ENCODE measurements at regions not wholly inside any gene's neighbourhood (a gene's known extent, or its start where the extent isn't known, plus 50 kb on each side); places are given as distances from the start of the nearest gene placed in this dataset.
"Not testable (repeated sequence)": the region's sequence is repeated elsewhere in the genome, so short reads cannot be mapped to it uniquely, and the experiment has no call there.

DNA sequence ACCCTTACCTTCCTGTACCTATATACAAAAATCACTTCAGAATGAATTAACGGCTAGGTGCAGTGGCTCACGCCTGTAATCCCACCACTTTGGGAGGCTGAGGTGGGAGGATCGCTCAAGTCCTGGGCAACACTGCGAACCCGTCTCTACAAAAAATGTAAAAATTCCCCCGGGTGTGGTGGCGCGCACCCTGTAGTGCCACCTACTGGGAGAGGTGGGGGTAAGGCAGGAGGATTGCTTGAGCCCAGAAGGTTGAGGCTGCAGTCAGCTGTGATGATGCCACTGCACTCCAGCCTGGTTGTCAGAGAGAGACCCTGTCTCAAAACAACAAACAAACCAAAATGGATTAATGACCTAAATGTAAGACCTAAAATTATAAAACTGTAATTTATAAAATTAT, 307.6 kb downstream of the SPATA31A1 start:
- H4K20me1 ChIP-seq (ENCODE audit: insufficient read depth, low read length); H3K4me1 ChIP-seq (ENCODE audit: control insufficient read depth in 1 of 2, insufficient read depth in 2 of 2, low read length in 2 of 2); H3K27me3 Mint-ChIP-seq (ENCODE audit: low read depth in 3 of 3); H3K9me3 ChIP-seq (replicated peaks in 1 of 2; ENCODE audit: control insufficient read depth in 1 of 2, insufficient read depth in 1 of 2, low read length in 2 of 2); H3K9me3 Mint-ChIP-seq; H3K36me3 ChIP-seq (replicated peaks in 1 of 2; ENCODE audit: control insufficient read depth in 1 of 2, insufficient read depth in 2 of 2, low read length in 2 of 2); H3K4me1 Mint-ChIP-seq; H3K36me3 Mint-ChIP-seq; intact Hi-C loops (cut with micrococcal nuclease); H3K27ac Mint-ChIP-seq; H3K79me2 ChIP-seq (ENCODE audit: insufficient read depth, low read length); H2AFZ ChIP-seq (ENCODE audit: insufficient read depth, low read depth, low read length, poor library complexity, severe bottlenecking); H3K27me3 ChIP-seq (ENCODE audit: control insufficient read depth in 2 of 2, insufficient read depth in 2 of 2, low read length in 2 of 2); H3K4me3 Mint-ChIP-seq; H3K27ac ChIP-seq (ENCODE audit: low read depth in 1 of 2, low read length in 2 of 2); DNase-seq; H3K4me3 ChIP-seq (replicated peaks in 1 of 3; ENCODE audit: low read depth in 2 of 3, low read length in 3 of 3); H3K4me2 ChIP-seq (replicated peaks; ENCODE audit: extremely low read depth, low read length, poor library complexity, severe bottlenecking); H3K9ac ChIP-seq (ENCODE audit: insufficient read depth, low read length, poor library complexity, severe bottlenecking): not testable (repeated sequence)
- WGBS (ENCODE audit: insufficient coverage), result no CpG with 5 or more reads among the region's 8 CpGs

DNA sequence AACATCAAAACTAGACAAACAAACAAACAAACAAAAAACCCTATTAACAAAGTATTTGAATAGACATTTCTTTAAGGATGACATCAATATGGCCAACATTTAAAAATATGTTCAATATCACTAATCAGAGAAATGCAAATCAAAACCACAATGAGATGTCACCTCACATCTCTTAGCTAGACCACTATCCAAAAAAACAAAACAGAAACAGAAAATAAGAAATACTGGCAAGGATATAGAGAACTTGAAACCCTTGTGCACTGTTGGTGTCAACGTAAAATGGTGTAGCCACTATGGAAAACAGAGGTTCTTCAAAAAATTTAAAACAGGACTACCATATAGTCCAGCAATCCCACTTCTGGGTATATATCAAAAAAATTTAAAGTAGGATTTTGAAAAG, 308.2 kb downstream of the SPATA31A1 start:
- DNase-seq; H3K36me3 ChIP-seq (replicated peaks in 1 of 2; ENCODE audit: control insufficient read depth in 1 of 2, insufficient read depth in 2 of 2, low read length in 2 of 2); H3K27me3 ChIP-seq (ENCODE audit: control insufficient read depth in 2 of 2, insufficient read depth in 2 of 2, low read length in 2 of 2); H3K4me3 ChIP-seq (replicated peaks in 1 of 3; ENCODE audit: low read depth in 2 of 3, low read length in 3 of 3); H3K79me2 ChIP-seq (ENCODE audit: insufficient read depth, low read length); H3K9ac ChIP-seq (ENCODE audit: insufficient read depth, low read length, poor library complexity, severe bottlenecking); H3K27me3 Mint-ChIP-seq (ENCODE audit: low read depth in 3 of 3); H3K4me2 ChIP-seq (replicated peaks; ENCODE audit: extremely low read depth, low read length, poor library complexity, severe bottlenecking); H4K20me1 ChIP-seq (ENCODE audit: insufficient read depth, low read length); intact Hi-C loops (cut with micrococcal nuclease); H3K27ac Mint-ChIP-seq; H3K9me3 ChIP-seq (replicated peaks in 1 of 2; ENCODE audit: control insufficient read depth in 1 of 2, insufficient read depth in 1 of 2, low read length in 2 of 2); H3K36me3 Mint-ChIP-seq; H3K4me1 ChIP-seq (ENCODE audit: control insufficient read depth in 1 of 2, insufficient read depth in 2 of 2, low read length in 2 of 2); H3K27ac ChIP-seq (ENCODE audit: low read depth in 1 of 2, low read length in 2 of 2); H2AFZ ChIP-seq (ENCODE audit: insufficient read depth, low read depth, low read length, poor library complexity, severe bottlenecking); H3K4me3 Mint-ChIP-seq; H3K9me3 Mint-ChIP-seq; H3K4me1 Mint-ChIP-seq: not testable (repeated sequence)
- no CpG with 5 or more reads among the region's 1 CpG for WGBS (ENCODE audit: insufficient coverage)

DNA sequence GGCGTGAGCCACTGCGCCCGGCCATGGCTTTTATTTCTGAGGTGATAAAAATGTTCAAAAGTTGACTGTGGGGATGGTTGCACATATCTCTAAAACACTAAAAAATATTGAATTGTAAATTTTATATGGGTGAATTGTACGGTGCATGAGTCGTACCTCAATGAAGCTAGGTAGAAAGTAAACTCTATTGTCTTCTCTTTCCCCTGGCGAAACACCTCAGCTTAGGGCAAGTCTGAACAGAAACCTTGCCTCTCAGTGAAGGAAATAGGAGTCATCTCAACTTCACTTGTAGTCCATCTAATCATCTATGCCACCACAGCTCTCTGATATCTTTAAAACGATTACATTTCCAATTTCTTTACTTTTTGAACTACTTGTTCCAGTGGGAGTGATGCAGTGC, 309.6 kb downstream of the SPATA31A1 start:
- intact Hi-C loops (cut with micrococcal nuclease); H3K4me1 ChIP-seq (ENCODE audit: control insufficient read depth in 1 of 2, insufficient read depth in 2 of 2, low read length in 2 of 2); H3K9me3 Mint-ChIP-seq; H3K27ac Mint-ChIP-seq; H3K36me3 Mint-ChIP-seq; H2AFZ ChIP-seq (ENCODE audit: insufficient read depth, low read depth, low read length, poor library complexity, severe bottlenecking); H3K27me3 ChIP-seq (ENCODE audit: control insufficient read depth in 2 of 2, insufficient read depth in 2 of 2, low read length in 2 of 2); DNase-seq; H3K27ac ChIP-seq (ENCODE audit: low read depth in 1 of 2, low read length in 2 of 2); H3K9ac ChIP-seq (ENCODE audit: insufficient read depth, low read length, poor library complexity, severe bottlenecking); H3K4me1 Mint-ChIP-seq; H3K4me3 ChIP-seq (replicated peaks in 1 of 3; ENCODE audit: low read depth in 2 of 3, low read length in 3 of 3); H3K36me3 ChIP-seq (replicated peaks in 1 of 2; ENCODE audit: control insufficient read depth in 1 of 2, insufficient read depth in 2 of 2, low read length in 2 of 2); H3K9me3 ChIP-seq (replicated peaks in 1 of 2; ENCODE audit: control insufficient read depth in 1 of 2, insufficient read depth in 1 of 2, low read length in 2 of 2); H3K79me2 ChIP-seq (ENCODE audit: insufficient read depth, low read length); H4K20me1 ChIP-seq (ENCODE audit: insufficient read depth, low read length); H3K27me3 Mint-ChIP-seq (ENCODE audit: low read depth in 3 of 3); H3K4me2 ChIP-seq (replicated peaks; ENCODE audit: extremely low read depth, low read length, poor library complexity, severe bottlenecking); H3K4me3 Mint-ChIP-seq: not testable (repeated sequence)
- no CpG with 5 or more reads among the region's 7 CpGs for WGBS (ENCODE audit: insufficient coverage)

DNA sequence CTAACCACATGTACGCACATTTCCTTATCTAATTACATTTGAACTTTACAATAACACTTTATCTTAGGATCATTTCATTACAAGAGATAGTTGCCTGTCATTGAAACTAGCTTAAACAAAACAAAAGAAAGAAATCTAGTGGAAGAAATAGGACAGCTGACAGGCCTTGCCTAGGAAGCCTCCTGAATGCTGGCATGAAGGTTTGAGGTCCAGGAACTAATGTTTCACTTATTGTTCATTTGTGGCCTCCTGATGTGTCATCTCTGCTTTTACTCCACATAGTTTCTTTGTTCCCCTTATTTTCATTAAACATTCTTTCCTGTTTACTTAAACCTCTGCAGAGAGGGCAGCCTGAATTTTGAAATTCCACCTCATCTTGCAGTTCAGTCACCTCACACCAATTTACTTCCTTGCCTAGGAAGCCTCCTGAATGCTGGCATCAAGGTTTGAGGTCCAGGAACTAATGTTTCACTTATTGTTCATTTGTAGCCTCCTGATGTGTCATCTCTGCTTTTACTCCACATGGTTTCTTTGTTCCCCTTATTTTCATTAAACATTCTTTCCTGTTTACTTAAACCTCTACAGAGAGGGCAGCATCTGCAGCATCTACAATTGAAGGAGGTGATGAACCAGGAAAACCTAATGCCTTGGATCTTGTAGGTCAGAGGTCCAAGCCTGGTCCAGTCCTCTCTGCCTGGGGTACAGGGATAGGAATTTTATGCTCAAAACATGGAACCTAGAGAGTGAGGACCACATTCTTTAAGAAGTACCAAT, 319.2 kb downstream of the SPATA31A1 start:
- DNase-seq; H3K4me3 Mint-ChIP-seq; H3K4me2 ChIP-seq (replicated peaks; ENCODE audit: extremely low read depth, low read length, poor library complexity, severe bottlenecking); H3K27me3 Mint-ChIP-seq (ENCODE audit: low read depth in 3 of 3); H2AFZ ChIP-seq (ENCODE audit: insufficient read depth, low read depth, low read length, poor library complexity, severe bottlenecking); H3K79me2 ChIP-seq (ENCODE audit: insufficient read depth, low read length); H3K4me3 ChIP-seq (replicated peaks in 1 of 3; ENCODE audit: low read depth in 2 of 3, low read length in 3 of 3); H3K9me3 ChIP-seq (replicated peaks in 1 of 2; ENCODE audit: control insufficient read depth in 1 of 2, insufficient read depth in 1 of 2, low read length in 2 of 2); H4K20me1 ChIP-seq (ENCODE audit: insufficient read depth, low read length); H3K36me3 Mint-ChIP-seq; H3K36me3 ChIP-seq (replicated peaks in 1 of 2; ENCODE audit: control insufficient read depth in 1 of 2, insufficient read depth in 2 of 2, low read length in 2 of 2); H3K27ac Mint-ChIP-seq; H3K9me3 Mint-ChIP-seq; H3K4me1 ChIP-seq (ENCODE audit: control insufficient read depth in 1 of 2, insufficient read depth in 2 of 2, low read length in 2 of 2); intact Hi-C loops (cut with micrococcal nuclease); H3K4me1 Mint-ChIP-seq; H3K27ac ChIP-seq (ENCODE audit: low read depth in 1 of 2, low read length in 2 of 2); H3K27me3 ChIP-seq (ENCODE audit: control insufficient read depth in 2 of 2, insufficient read depth in 2 of 2, low read length in 2 of 2); H3K9ac ChIP-seq (ENCODE audit: insufficient read depth, low read length, poor library complexity, severe bottlenecking): not testable (repeated sequence)
- WGBS (ENCODE audit: insufficient coverage), result no CpG with 5 or more reads among the region's 1 CpG

Measured in CD14-positive monocyte (primary cell).